ENCODE measurements at regions not wholly inside any gene's neighbourhood (a gene's known extent, or its start where the extent isn't known, plus 50 kb on each side); places are given as distances from the start of the nearest gene placed in this dataset.

- TF ChIP-seq, protein P1, sequence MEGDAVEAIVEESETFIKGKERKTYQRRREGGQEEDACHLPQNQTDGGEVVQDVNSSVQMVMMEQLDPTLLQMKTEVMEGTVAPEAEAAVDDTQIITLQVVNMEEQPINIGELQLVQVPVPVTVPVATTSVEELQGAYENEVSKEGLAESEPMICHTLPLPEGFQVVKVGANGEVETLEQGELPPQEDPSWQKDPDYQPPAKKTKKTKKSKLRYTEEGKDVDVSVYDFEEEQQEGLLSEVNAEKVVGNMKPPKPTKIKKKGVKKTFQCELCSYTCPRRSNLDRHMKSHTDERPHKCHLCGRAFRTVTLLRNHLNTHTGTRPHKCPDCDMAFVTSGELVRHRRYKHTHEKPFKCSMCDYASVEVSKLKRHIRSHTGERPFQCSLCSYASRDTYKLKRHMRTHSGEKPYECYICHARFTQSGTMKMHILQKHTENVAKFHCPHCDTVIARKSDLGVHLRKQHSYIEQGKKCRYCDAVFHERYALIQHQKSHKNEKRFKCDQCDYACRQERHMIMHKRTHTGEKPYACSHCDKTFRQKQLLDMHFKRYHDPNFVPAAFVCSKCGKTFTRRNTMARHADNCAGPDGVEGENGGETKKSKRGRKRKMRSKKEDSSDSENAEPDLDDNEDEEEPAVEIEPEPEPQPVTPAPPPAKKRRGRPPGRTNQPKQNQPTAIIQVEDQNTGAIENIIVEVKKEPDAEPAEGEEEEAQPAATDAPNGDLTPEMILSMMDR (IDR thresholded peaks at IDR 0.05) = no peak
- TF ChIP-seq SIN3A (IDR thresholded peaks at IDR 0.05; ENCODE audit: borderline replicate concordance, insufficient read depth, low read depth, low read length) = no peak
- no peak for TF ChIP-seq POLR2AphosphoS5 (IDR thresholded peaks at IDR 0.05; ENCODE audit: low read depth, low read length)
- TF ChIP-seq TCF7L2 (IDR thresholded peaks at IDR 0.05; ENCODE audit: low read depth, low read length) = no peak
- TF ChIP-seq, protein P2, sequence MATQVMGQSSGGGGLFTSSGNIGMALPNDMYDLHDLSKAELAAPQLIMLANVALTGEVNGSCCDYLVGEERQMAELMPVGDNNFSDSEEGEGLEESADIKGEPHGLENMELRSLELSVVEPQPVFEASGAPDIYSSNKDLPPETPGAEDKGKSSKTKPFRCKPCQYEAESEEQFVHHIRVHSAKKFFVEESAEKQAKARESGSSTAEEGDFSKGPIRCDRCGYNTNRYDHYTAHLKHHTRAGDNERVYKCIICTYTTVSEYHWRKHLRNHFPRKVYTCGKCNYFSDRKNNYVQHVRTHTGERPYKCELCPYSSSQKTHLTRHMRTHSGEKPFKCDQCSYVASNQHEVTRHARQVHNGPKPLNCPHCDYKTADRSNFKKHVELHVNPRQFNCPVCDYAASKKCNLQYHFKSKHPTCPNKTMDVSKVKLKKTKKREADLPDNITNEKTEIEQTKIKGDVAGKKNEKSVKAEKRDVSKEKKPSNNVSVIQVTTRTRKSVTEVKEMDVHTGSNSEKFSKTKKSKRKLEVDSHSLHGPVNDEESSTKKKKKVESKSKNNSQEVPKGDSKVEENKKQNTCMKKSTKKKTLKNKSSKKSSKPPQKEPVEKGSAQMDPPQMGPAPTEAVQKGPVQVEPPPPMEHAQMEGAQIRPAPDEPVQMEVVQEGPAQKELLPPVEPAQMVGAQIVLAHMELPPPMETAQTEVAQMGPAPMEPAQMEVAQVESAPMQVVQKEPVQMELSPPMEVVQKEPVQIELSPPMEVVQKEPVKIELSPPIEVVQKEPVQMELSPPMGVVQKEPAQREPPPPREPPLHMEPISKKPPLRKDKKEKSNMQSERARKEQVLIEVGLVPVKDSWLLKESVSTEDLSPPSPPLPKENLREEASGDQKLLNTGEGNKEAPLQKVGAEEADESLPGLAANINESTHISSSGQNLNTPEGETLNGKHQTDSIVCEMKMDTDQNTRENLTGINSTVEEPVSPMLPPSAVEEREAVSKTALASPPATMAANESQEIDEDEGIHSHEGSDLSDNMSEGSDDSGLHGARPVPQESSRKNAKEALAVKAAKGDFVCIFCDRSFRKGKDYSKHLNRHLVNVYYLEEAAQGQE (IDR thresholded peaks at IDR 0.05; ENCODE audit: insufficient read depth in 1 of 2, low read depth in 2 of 2, low read length in 1 of 2) = no peak
Observed at GRCh38 chr15:24772686-24773373, 97.3 kb downstream of the NPAP1 start.

Measured in Panc1 (cell line).